ENCODE measurements at regions not wholly inside any gene's neighbourhood (a gene's known extent, or its start where the extent isn't known, plus 50 kb on each side); places are given as distances from the start of the nearest gene placed in this dataset.

- no peaks in the 10 kb centered on the region for H3K9me3 ChIP-seq
- H3K4me1 ChIP-seq: no peaks in the 10 kb centered on the region
- intact Hi-C loops (cut with DNase I): no loop called here
- H3K27ac ChIP-seq: no peak overlapping the region
- no peak overlapping the region for H3K9ac ChIP-seq (ENCODE audit: low read depth in 2 of 2, low read length in 2 of 2)
- H3K4me3 ChIP-seq: no peak overlapping the region
- H3K27me3 ChIP-seq: no peaks in the 10 kb centered on the region
- TF ChIP-seq CTCF (IDR thresholded peaks at IDR 0.05): no peak
- no peaks in the 10 kb centered on the region for H3K36me3 ChIP-seq
- DNase-seq: no peak
Measured at GRCh38 chr3:73804204-73804603, 179.5 kb upstream of the PDZRN3 start.

- no peak overlapping the region for H3K4me3 ChIP-seq
- no peaks in the 10 kb centered on the region for H3K9me3 ChIP-seq
- no peaks in the 10 kb centered on the region for H3K4me1 ChIP-seq
- intact Hi-C loops (cut with DNase I): no loop called here
- no peaks in the 10 kb centered on the region for H3K27me3 ChIP-seq
- H3K36me3 ChIP-seq: no peaks in the 10 kb centered on the region
- H3K9ac ChIP-seq (ENCODE audit: low read depth in 2 of 2, low read length in 2 of 2): no peak overlapping the region
- H3K27ac ChIP-seq: no peak overlapping the region
- no peak for DNase-seq
- TF ChIP-seq CTCF (IDR thresholded peaks at IDR 0.05): no peak
Measured at GRCh38 chr3:73801444-73801843, 176.7 kb upstream of the PDZRN3 start.

- Histone ChIP-seq H3K4me1 (no peaks in the 10 kb centered on the region), H3K27ac (no peak overlapping the region), H3K9ac (ENCODE audit: low read depth in 2 of 2, low read length in 2 of 2) (no peak overlapping the region), H3K4me3 (no peak overlapping the region), H3K27me3 (no peaks in the 10 kb centered on the region), H3K36me3 (no peaks in the 10 kb centered on the region), H3K9me3 (no peaks in the 10 kb centered on the region)
- no peak for TF ChIP-seq CTCF (IDR thresholded peaks at IDR 0.05)
- intact Hi-C loops (cut with DNase I): no loop called here
- DNase-seq: no peak
Measured at GRCh38 chr3:73797311-73797710, 172.6 kb upstream of the PDZRN3 start.

- intact Hi-C loops (cut with DNase I): no loop called here
- no peak for DNase-seq
Measured at GRCh38 chr3:73796382-73796781, 171.6 kb upstream of the PDZRN3 start.

GRCh38 chr3:73791356-73791755 is 166.6 kb upstream of the PDZRN3 start:
- H3K4me3 ChIP-seq: no peak overlapping the region
- no peak for DNase-seq
- intact Hi-C loops (cut with DNase I): no loop called here
- no peak for TF ChIP-seq CTCF (IDR thresholded peaks at IDR 0.05)
- no peaks in the 10 kb centered on the region for H3K4me1 ChIP-seq
- no peak overlapping the region for H3K9ac ChIP-seq (ENCODE audit: low read depth in 2 of 2, low read length in 2 of 2)
- H3K27ac ChIP-seq: no peak overlapping the region
- no peaks in the 10 kb centered on the region for H3K36me3 ChIP-seq
- H3K27me3 ChIP-seq: no peaks in the 10 kb centered on the region
- no peaks in the 10 kb centered on the region for H3K9me3 ChIP-seq

More at GRCh38 chr3:73796382-73796781, 171.6 kb upstream of the PDZRN3 start:
- TF ChIP-seq CTCF (IDR thresholded peaks at IDR 0.05): no peak
- Histone ChIP-seq H3K4me3 (no peak overlapping the region), H3K9ac (ENCODE audit: low read depth in 2 of 2, low read length in 2 of 2) (no peak overlapping the region), H3K4me1 (no peaks in the 10 kb centered on the region), H3K36me3 (no peaks in the 10 kb centered on the region), H3K27me3 (no peaks in the 10 kb centered on the region), H3K27ac (no peak overlapping the region), H3K9me3 (no peaks in the 10 kb centered on the region)
